AG10803 (cell line): ENCODE measurements at regions not wholly inside any gene's neighbourhood (a gene's known extent, or its start where the extent isn't known, plus 50 kb on each side); places are given as distances from the start of the nearest gene placed in this dataset.

Experiments
- DNase-seq: peaks from one replicate; pipeline ENCODE4 v3.0.0; 2010; ENCODE audit warnings: low read depth
- H3K4me3 ChIP-seq: 2 replicates; pipeline ENCODE4 v1.5.1; 2011; ENCODE audit warnings: mild to moderate bottlenecking, low read length, control low read depth
- TF ChIP-seq, protein P1 (sequence below): conservative IDR thresholded peaks from 2 replicates; pipeline ENCODE4 v1.5.1; 2011; ENCODE audit warnings: mild to moderate bottlenecking, low read length, control low read depth, inconsistent platforms

DNA sequence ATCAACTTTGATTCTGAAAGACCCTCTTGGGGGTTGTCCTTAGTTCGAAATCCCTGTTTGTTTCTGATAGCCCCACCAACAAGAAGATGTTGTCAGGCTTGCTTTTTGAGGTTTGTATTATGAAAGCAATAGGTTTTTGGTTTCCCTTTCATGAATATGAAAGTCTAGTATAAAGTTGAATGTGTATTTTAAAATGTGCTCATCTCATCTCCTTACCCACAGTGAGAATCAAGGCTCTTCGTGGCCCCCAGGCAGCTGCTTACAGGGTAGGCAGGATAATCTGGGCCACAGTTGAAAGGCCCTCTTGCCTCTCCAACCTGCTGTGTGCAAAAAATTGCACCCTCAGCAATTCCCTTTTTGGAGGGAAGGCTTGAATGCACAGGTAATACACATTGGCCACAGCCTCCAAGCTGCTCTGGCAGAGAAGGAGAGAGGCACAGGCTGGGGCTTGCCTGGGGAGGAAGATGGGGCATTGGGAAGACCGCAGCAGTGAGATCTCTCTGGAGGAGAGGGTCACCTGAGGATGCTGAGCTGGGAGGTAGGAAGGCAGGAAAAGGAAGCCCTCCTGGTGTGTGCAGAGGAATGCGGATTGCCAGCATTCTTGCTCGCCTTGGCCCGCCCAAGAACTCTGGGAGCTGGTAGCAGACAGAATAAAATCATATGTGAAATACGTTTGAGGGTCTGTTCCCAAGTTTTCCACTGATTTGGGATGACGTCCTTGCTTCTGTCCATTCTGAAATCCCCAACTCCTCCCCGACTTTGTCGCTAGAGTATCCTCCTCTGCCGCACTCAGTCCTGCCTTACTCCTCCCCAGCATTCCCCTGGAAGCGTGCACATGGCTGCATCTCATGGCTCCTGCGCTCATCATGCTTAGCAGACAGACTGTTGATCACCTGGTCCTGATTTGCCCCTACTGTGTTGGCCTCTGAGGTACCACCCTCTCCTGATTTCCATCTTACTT is 196.4 kb downstream of the RPLP1 start:
- TF ChIP-seq, protein P1, sequence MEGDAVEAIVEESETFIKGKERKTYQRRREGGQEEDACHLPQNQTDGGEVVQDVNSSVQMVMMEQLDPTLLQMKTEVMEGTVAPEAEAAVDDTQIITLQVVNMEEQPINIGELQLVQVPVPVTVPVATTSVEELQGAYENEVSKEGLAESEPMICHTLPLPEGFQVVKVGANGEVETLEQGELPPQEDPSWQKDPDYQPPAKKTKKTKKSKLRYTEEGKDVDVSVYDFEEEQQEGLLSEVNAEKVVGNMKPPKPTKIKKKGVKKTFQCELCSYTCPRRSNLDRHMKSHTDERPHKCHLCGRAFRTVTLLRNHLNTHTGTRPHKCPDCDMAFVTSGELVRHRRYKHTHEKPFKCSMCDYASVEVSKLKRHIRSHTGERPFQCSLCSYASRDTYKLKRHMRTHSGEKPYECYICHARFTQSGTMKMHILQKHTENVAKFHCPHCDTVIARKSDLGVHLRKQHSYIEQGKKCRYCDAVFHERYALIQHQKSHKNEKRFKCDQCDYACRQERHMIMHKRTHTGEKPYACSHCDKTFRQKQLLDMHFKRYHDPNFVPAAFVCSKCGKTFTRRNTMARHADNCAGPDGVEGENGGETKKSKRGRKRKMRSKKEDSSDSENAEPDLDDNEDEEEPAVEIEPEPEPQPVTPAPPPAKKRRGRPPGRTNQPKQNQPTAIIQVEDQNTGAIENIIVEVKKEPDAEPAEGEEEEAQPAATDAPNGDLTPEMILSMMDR = no peak
- no peak for DNase-seq
- H3K4me3 ChIP-seq = no peak overlapping the region; the same call in 1 of the 2 replicates

DNA sequence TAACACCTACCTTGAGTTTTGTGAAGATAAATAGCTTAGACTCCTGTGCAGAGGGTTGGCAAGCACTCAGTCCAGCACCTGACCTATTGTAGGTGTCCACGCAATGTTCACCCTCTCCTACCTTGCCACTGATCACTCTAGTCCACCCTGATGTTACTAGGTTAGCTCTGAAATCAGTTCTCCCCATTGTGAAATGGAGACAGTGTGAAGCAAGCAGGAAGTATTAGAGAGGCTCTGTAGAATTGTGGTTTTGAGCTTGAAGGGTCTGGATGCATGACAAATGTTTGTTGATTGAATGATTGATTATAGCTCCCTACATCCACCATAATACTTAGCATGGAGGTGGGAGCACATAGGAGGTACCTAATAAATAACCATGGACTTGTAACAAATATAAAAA is 199.7 kb downstream of the RPLP1 start:
- no peak overlapping the region for H3K4me3 ChIP-seq
- TF ChIP-seq, protein P1 = no peak
- DNase-seq = no peak

DNA sequence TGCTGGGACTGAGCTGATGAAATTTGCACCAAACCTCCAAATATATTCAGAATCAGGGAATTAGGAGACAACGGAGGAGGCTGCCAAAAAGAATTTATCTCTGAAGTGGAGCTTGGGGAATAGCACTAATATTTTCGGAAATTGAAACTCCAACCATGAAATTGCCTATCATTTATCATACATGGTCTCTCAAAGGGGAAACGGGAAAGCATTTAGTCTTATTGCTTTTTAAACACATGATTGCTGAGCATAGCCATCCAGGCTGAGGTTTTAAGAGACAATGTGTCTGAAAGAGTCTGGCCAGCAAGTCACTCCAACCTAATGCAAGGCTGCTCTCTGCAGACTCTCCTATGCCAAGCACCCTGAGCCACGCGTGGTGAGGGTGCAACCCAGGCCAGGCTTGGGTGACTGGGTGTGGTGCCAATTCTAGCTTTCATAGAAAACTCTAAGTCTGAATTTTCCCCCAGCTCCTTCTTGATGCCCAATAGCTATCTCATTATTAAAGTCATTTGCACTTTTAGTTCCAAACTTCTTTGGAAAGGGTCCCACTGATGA is 200.2 kb downstream of the RPLP1 start:
- DNase-seq = no peak
- no peak overlapping the region for H3K4me3 ChIP-seq
- TF ChIP-seq, protein P1 = no peak

DNA sequence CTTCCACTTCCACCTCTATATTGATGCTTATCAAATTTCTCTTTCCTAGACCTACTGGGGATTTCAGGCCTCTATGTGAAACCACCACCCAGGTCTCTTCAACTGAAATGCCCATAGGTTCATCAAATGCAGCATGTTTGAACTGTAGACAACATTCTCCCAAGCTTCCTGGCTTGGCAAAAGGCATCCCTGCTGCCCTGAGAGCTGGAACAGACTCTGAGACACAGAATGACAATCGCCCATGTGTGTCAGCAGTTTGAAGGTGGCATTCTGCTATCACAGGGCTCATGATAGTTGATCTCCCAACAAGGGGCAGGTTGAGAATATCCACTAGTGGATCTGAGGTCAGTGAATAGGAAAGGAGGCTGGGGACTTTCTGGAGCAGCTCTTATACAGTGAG is 200.7 kb downstream of the RPLP1 start:
- no peak for DNase-seq
- no peak overlapping the region for H3K4me3 ChIP-seq
- TF ChIP-seq, protein P1 = no peak

DNA sequence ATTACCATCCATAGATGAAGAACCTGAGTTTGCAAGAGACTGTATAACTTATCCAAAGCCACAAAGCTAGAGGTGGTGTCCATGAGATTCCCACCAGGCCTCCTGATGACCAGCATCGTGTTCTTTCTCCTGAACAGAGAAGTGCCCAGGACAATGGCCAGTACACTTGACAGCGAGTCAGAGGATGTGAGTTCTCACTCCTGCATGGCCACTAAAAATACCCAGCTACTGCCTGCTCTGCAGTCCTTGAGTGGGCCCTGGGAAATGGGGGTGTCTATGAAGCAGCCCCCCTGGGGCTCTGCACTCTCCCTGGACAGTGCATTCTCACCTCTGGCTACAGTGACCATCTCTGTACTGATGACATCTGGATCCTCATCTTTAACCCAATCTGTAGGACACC is 201.2 kb downstream of the RPLP1 start:
- TF ChIP-seq, protein P1 = no peak
- no peak for DNase-seq
- no peak overlapping the region for H3K4me3 ChIP-seq

DNA sequence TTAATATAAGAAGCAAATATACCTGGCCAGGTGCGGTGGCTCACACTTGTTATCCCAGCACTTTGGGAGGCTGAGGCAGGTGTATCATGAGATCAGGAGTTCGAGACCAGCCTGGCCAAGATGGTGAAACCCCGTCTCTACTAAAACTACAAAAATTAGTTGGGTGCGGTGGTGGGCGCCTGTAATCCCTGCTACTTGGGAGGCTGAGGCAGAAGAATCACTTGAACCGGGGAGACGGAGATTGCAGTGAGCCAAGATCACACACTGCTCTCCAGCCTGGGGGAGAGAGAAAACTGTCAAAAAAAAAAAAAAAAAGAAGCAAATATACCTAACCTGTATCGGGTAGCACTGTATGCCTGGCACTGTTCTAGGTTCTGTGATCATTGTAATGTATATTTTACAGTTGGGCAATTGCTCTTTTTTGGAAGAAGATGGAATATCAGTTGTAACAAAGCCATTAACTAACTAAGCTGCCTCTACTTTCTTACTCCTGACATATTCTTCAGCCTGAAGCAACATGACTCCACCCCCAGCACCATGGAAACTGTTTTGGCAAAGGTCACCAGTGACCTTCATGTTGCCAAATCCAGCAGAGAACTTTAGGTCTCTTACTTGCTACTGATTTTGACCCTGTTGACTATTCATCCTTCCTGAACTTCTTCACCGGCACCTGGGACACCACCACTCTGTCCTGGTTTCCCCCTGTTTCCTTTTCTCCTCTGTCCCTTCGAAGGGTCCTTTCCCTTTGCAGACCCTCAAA is 203.8 kb downstream of the RPLP1 start:
- DNase-seq = no peak
- TF ChIP-seq, protein P1 = no peak
- H3K4me3 ChIP-seq = no peak overlapping the region
